ENCODE measurements at regions not wholly inside any gene's neighbourhood (a gene's known extent, or its start where the extent isn't known, plus 50 kb on each side); places are given as distances from the start of the nearest gene placed in this dataset.

GRCh38 chr2:35415282-35415681, 940.3 kb upstream of the CRIM1 start:
- TF ChIP-seq, protein P1, sequence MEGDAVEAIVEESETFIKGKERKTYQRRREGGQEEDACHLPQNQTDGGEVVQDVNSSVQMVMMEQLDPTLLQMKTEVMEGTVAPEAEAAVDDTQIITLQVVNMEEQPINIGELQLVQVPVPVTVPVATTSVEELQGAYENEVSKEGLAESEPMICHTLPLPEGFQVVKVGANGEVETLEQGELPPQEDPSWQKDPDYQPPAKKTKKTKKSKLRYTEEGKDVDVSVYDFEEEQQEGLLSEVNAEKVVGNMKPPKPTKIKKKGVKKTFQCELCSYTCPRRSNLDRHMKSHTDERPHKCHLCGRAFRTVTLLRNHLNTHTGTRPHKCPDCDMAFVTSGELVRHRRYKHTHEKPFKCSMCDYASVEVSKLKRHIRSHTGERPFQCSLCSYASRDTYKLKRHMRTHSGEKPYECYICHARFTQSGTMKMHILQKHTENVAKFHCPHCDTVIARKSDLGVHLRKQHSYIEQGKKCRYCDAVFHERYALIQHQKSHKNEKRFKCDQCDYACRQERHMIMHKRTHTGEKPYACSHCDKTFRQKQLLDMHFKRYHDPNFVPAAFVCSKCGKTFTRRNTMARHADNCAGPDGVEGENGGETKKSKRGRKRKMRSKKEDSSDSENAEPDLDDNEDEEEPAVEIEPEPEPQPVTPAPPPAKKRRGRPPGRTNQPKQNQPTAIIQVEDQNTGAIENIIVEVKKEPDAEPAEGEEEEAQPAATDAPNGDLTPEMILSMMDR (IDR thresholded peaks at IDR 0.05), result no peak
- TF ChIP-seq POLR2AphosphoS5 (IDR thresholded peaks at IDR 0.05) (no peak), POLR2A (IDR thresholded peaks at IDR 0.05) (no peak)
